Stomach smooth muscle (tissue), 2 donors: ENCODE measurements at regions not wholly inside any gene's neighbourhood (a gene's known extent, or its start where the extent isn't known, plus 50 kb on each side); places are given as distances from the start of the nearest gene placed in this dataset.

Source experiments
- H3K27ac ChIP-seq: one replicate; pipeline ENCODE4 v1.7.0; 2013; ENCODE audit warnings: mild to moderate bottlenecking, low read length, inconsistent platforms
- H3K27me3 ChIP-seq, 2 donors: one replicate each; pipeline ENCODE4 v1.7.0; 2013; ENCODE audit warnings: low read length in 2 of 2; ENCODE audit not compliant: insufficient read depth in 2 of 2, control insufficient read depth in 1 of 2
- H3K36me3 ChIP-seq, 2 donors: one replicate each; pipeline ENCODE4 v1.7.0; 2013; ENCODE audit warnings: low read length in 2 of 2; ENCODE audit not compliant: control insufficient read depth in 2 of 2, insufficient read depth in 2 of 2
- H3K4me1 ChIP-seq: one replicate; pipeline ENCODE4 v1.7.0; 2013; ENCODE audit warnings: low read length; ENCODE audit not compliant: control insufficient read depth, insufficient read depth
- H3K4me3 ChIP-seq, 2 donors: one replicate each; pipeline ENCODE4 v1.7.0; 2013; ENCODE audit warnings: low read length in 2 of 2
- H3K9ac ChIP-seq, 2 donors: one replicate each; pipeline ENCODE4 v1.7.0; 2013; ENCODE audit warnings: low read length in 2 of 2, mild to moderate bottlenecking in 1 of 2
- H3K9me3 ChIP-seq, 2 donors: one replicate each; pipeline ENCODE4 v1.7.0; 2013; ENCODE audit warnings: low read length in 2 of 2; ENCODE audit not compliant: control insufficient read depth in 2 of 2
- donor health status: healthy.
- donor health status: Pancreatic carcinoma.

DNA sequence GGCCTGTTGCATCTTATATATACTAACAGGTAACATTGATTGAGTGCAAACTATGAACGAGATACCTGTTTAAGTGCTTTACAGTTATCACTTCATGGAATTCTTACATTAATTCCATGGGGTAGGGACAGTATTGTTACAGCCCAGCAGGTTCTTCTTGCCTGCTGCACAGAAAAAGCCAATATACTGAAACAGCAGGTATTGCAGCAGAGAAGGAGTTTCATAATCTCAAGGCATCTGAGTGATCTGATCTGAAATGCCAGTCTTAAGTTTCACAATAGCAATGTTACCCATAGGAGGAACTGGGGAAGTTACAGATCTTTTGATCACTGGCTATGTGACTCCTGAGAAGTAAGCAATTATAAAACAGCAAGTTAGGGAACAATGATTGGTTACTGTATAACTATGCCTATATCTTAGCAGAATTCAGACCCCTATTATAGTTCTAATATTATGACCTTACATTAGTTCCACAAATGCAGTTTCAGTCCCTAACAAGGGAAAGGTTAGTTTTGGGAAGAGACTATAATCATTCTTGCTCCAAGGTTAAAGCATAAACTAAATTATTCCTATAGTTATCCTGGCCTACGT lies 126.5 kb upstream of the BNC2 start:
- Histone ChIP-seq H3K4me3 (no peak overlapping the region), H3K9ac (no peak overlapping the region), H3K27ac (no peak overlapping the region), H3K9me3 (peaks cover 0 to 4% of the 10 kb centered on the region in 2 donors), H3K4me1 (no peaks in the 10 kb centered on the region), H3K36me3 (no peaks in the 10 kb centered on the region), H3K27me3 (no peaks in the 10 kb centered on the region)

DNA sequence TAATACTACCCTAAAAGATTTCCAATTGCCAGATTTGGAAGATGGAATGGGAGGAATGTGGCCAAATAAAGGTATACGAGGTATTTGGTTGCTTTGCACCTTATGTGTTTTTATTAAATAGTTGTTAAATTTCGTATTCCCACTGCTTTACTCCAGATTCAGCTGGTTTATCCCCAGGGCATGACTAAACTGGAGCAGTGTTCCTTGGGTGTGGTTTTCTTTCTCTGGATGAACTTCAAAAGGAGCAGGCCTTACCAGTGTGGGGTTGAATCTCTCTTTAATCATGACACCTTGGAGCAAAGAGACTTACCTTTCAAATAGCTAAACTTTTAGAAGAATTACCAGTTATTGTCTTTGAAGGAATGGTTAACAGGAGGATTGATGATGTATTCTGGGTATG lies 121.7 kb upstream of the BNC2 start:
- Histone ChIP-seq H3K4me1 (peaks cover 5% of the 10 kb centered on the region), H3K9me3 (peaks cover 0 to 4% of the 10 kb centered on the region in 2 donors), H3K4me3 (no peak overlapping the region), H3K36me3 (no peaks in the 10 kb centered on the region), H3K27me3 (no peaks in the 10 kb centered on the region), H3K9ac (no peak overlapping the region), H3K27ac (no peak overlapping the region)

DNA sequence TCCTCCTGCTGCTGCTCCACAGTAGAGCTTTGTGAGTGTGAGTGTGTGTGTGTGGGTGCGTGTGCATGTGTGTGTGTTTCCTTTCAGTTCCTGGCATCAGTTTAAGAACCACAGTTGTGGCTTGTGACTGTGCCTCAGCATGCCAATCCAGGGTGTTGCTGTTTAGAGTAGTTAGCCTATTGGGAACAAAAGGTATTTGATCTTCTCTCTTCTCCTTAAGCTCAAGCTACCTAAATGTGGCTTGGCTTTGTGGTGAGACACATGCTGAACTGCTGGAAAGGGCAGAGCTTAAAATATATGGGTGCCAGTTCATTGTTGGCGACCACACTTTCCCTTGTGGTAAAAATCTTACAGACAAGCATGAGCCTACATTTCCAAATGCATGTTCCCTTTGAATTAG lies 116.6 kb upstream of the BNC2 start:
- Histone ChIP-seq H3K9me3 (no peaks in the 10 kb centered on the region), H3K4me3 (peak overlapping the region in 1 of 2 donors; percentile 8), H3K27ac (peak overlapping the region; percentile 92), H3K27me3 (no peaks in the 10 kb centered on the region), H3K36me3 (no peaks in the 10 kb centered on the region), H3K4me1 (peaks cover 19% of the 10 kb centered on the region), H3K9ac (peak overlapping the region in 1 of 2 donors; percentile 64)

DNA sequence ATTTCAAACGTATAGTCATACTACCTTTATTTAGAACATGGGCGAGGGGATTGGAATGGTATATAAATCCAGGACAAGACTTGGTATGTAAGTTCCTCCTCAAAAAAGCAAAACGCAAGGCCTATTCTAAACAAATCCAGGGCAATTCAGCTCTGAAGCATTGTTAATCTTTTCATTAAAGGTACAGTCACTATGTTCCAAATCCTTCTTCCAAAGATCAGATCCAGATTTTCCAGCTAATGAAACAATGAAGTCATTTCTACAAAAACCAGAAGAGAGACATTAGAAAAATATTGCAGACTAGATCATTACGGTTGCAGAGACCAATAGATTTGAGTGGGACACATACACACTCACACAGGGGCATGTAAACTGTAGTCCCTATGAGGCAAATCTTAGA lies 116.1 kb upstream of the BNC2 start:
- Histone ChIP-seq H3K27ac (peak overlapping the region; percentile 92), H3K4me1 (peaks cover 19% of the 10 kb centered on the region), H3K9me3 (no peaks in the 10 kb centered on the region), H3K27me3 (no peaks in the 10 kb centered on the region), H3K4me3 (peak overlapping the region in 1 of 2 donors; percentile 47), H3K9ac (peak overlapping the region; percentile 30 to 65), H3K36me3 (no peaks in the 10 kb centered on the region)

DNA sequence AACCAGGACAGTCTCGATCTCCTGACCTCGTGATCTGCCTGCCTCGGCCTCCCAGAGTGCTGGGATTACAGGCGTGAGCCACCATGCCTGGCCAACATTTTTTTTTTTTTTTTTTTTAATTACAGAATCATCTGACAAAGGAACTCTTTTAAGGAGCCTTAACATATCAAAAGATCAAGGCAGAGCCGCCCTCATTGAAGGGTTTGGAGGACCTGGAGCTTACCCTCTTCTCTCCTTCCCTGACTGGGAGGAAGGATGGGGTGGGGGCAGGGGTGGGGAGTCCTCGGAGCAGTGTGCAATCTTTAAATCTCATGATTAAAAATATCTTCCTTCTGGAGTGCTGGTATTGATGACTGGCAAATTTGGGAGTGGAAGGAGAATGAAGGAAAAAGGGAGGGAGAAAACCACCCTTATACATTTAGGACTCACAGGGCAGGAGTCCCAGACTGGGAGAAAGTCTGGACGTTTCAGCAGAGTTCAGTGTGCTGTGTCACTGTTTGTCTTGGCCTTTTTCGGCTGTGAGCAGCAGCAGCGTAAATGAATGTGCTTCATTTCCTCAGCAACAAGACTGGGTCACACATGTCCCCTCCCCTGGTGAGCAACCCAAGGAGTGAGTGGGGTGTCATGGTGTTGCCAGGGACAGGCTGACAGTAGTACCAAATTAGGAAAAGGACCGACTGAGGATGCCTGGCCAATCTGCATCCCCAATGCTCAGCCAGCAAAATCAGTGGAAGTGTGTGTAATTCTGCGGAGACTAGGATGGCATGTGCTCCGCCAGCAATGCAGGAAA lies 115.3 kb upstream of the BNC2 start:
- H3K36me3 ChIP-seq = no peaks in the 10 kb centered on the region
- peak overlapping the region in 1 of 2 donors; percentile 47 for H3K4me3 ChIP-seq
- peaks cover 19% of the 10 kb centered on the region for H3K4me1 ChIP-seq
- H3K9ac ChIP-seq = peak overlapping the region; percentile 51 to 65
- no peaks in the 10 kb centered on the region for H3K9me3 ChIP-seq
- no peaks in the 10 kb centered on the region for H3K27me3 ChIP-seq
- peak overlapping the region; percentile 92 for H3K27ac ChIP-seq

DNA sequence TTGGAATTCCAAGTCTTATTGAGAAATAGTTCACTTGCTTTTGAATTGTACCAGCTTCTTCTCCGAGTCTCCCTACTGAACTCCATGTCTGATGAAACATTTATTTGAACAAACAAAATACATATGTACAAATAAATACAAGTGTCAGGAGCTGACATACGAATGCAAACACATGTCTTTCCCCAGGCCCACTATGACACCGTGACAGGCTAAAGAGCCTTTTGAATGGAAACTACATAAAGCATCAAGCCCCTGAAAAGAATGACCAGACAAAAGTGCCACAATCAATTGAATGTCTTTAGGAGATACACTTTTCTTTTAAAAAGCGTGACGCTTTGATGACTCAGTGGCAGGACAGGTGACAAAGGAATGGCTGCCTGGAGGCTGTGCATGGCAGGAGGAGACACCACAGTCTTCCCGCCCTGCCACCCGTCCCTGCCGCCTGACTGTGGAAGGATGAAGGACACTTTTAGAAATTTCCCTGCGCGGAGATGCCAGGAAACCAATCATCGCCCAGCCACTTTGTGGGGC lies 112.4 kb upstream of the BNC2 start:
- Histone ChIP-seq H3K9ac (no peak overlapping the region), H3K9me3 (no peaks in the 10 kb centered on the region), H3K27ac (no peak overlapping the region), H3K4me1 (peaks cover 19% of the 10 kb centered on the region), H3K36me3 (no peaks in the 10 kb centered on the region), H3K27me3 (no peaks in the 10 kb centered on the region), H3K4me3 (no peak overlapping the region)

DNA sequence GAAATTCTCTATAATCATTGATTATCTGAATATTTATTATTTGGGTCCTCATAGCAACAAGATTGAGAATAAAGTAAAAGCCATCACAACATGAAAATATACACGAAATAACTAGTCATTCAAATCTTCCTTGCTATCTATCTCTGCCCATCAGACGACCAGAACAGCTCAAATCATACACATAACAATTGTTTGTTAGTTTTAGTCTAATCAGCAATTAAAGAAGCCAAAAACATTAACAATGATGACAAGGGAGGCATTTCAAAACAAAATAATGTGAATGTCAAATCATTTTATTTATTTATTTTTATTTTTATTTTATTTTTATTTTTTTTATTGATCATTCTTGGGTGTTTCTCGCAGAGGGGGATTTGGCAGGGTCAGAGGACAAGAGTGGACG lies 106.0 kb upstream of the BNC2 start:
- no peaks in the 10 kb centered on the region for H3K9me3 ChIP-seq
- no peak overlapping the region for H3K27ac ChIP-seq
- H3K27me3 ChIP-seq = no peaks in the 10 kb centered on the region
- no peaks in the 10 kb centered on the region for H3K4me1 ChIP-seq
- no peak overlapping the region for H3K9ac ChIP-seq
- H3K36me3 ChIP-seq = no peaks in the 10 kb centered on the region
- H3K4me3 ChIP-seq = no peak overlapping the region

DNA sequence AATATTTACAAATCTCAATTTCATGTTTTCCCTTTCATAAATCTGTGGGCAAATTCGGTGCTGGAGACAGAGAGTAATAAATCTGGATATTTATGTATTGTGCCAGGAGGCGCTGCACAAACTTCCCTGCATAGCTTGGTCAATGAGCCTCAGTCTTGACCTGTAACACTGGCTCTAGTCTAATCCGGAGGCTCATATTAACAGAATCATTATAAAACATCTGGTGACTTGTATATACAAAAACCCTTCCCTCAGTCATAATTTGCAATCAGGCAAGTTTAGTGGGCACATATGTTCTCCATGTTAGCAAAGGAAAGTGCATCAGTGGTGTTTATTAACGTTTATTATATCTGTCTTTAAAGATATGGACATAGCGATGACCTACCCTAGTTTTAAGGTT lies 104.0 kb upstream of the BNC2 start:
- no peak overlapping the region for H3K27ac ChIP-seq
- no peaks in the 10 kb centered on the region for H3K27me3 ChIP-seq
- H3K9ac ChIP-seq = no peak overlapping the region
- no peaks in the 10 kb centered on the region for H3K36me3 ChIP-seq
- no peaks in the 10 kb centered on the region for H3K4me1 ChIP-seq
- no peaks in the 10 kb centered on the region for H3K9me3 ChIP-seq
- H3K4me3 ChIP-seq = no peak overlapping the region

DNA sequence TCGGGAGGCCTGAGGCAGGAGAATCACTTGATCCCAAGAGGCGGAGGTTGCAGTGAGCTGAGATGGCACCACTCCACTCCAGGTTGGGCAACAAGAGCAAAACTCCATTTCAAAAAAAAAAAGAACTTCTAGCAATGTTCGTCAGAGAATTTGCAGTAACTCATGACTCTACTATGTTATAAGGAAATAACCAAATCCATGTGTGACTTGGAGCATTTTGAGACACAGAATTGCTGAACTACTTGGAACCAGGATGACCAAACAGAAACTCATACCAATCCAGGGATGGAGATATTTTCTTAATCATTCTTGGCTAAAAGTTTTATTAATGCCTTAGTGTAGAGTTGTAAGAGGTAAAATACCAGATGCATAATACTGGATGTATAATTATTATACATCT lies 99.9 kb upstream of the BNC2 start:
- Histone ChIP-seq H3K4me1 (no peaks in the 10 kb centered on the region), H3K4me3 (no peak overlapping the region), H3K9ac (no peak overlapping the region), H3K36me3 (no peaks in the 10 kb centered on the region), H3K27me3 (no peaks in the 10 kb centered on the region), H3K27ac (no peak overlapping the region), H3K9me3 (no peaks in the 10 kb centered on the region)

DNA sequence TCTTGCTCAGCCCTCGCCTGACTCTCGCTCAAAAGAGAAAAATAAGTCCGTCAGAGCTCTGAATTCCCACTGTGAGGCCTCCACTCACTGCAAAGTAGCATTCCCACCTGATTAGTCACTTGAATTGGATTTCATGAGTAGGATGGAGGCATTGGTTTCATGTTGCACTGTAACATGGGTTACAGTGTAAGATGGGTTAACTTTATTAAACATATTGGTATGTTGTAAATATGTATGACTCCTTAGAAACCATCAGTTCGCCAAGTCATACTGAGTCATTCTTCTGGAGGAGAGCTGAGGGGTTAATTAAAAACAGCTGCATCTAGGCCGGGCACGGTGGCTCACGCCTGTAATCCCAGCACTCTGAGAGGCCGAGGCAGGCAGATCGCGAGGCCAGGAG lies 93.8 kb upstream of the BNC2 start:
- Histone ChIP-seq H3K4me3 (no peak overlapping the region), H3K27me3 (no peaks in the 10 kb centered on the region), H3K27ac (no peak overlapping the region)

DNA sequence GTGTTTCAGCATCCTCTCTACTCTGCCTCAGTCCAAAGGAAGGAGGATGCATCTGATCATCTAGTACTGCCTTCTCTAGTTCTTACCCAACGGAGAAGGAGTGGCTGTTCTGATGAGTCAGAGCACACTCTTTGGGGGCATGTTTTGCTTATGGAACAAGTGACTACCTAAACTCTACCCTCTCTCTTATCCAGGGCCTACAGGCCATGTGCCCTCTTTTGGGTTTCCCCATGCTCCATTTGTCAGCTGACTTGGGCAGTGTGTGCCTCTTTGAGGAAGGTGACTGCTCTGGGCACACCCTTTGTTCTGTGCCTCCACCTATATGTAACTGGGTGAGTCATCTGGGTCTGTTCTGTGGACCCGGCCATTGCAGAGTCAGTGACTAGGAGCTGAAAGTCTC lies 89.6 kb upstream of the BNC2 start:
- Histone ChIP-seq H3K27me3 (no peaks in the 10 kb centered on the region), H3K4me1 (no peaks in the 10 kb centered on the region), H3K36me3 (no peaks in the 10 kb centered on the region), H3K4me3 (no peak overlapping the region), H3K9me3 (peaks cover 0 to 4% of the 10 kb centered on the region in 2 donors), H3K27ac (no peak overlapping the region), H3K9ac (no peak overlapping the region)

More for the DNA sequence above, 93.8 kb upstream of the BNC2 start:
- Histone ChIP-seq H3K4me1 (no peaks in the 10 kb centered on the region), H3K9me3 (peaks cover 0 to 4% of the 10 kb centered on the region in 2 donors), H3K36me3 (no peaks in the 10 kb centered on the region), H3K9ac (no peak overlapping the region)
